Liver (tissue), 8 donors: ENCODE measurements at regions not wholly inside any gene's neighbourhood (a gene's known extent, or its start where the extent isn't known, plus 50 kb on each side); places are given as distances from the start of the nearest gene placed in this dataset.

Experiments used
- DNase-seq: peaks from one replicate; pipeline ENCODE4 v3.0.0-alpha.2; 2017; ENCODE audit warnings: low spot score
- H3K27ac ChIP-seq, 2 donors: one replicate each; pipeline ENCODE4 v1.7.0; 2013; ENCODE audit warnings: inconsistent platforms in 2 of 2, low read length in 2 of 2, control low read depth in 1 of 2, low read depth in 1 of 2, mild to moderate bottlenecking in 1 of 2
- H3K27me3 ChIP-seq, 4 donors: one replicate each; pipeline versions ENCODE4 v1.6.1 to v1.7.0; 2013; ENCODE audit warnings: low read length in 3 of 4, inconsistent platforms in 1 of 4, mild to moderate bottlenecking in 1 of 4, moderate library complexity in 1 of 4; ENCODE audit not compliant: control insufficient read depth in 4 of 4, insufficient read depth in 4 of 4
- H3K36me3 ChIP-seq, 4 donors: one replicate each; pipeline versions ENCODE4 v1.6.1 to v1.7.0; 2013; ENCODE audit warnings: low read length in 3 of 4, mild to moderate bottlenecking in 3 of 4, low read depth in 1 of 4, moderate library complexity in 1 of 4; ENCODE audit not compliant: control insufficient read depth in 4 of 4, insufficient read depth in 3 of 4
- H3K4me1 ChIP-seq, 4 donors: one replicate each; pipeline versions ENCODE4 v1.6.1 to v1.7.0; 2013; ENCODE audit warnings: low read length in 3 of 4, mild to moderate bottlenecking in 3 of 4, moderate library complexity in 1 of 4; ENCODE audit not compliant: control insufficient read depth in 4 of 4, insufficient read depth in 4 of 4
- H3K4me3 ChIP-seq, 3 donors: one replicate each; pipeline versions ENCODE4 v1.6.1 to v1.7.0; 2013; ENCODE audit warnings: low read length in 3 of 3, control low read depth in 1 of 3, low read depth in 1 of 3, mild to moderate bottlenecking in 1 of 3
- H3K9ac ChIP-seq, 2 donors: one replicate each; pipeline ENCODE4 v1.7.0; 2013; ENCODE audit warnings: low read length in 2 of 2, mild to moderate bottlenecking in 2 of 2, moderate library complexity in 2 of 2, control low read depth in 1 of 2, low read depth in 1 of 2
- H3K9me3 ChIP-seq, 4 donors: one replicate each; pipeline versions ENCODE4 v1.6.1 to v1.7.0; 2013; ENCODE audit warnings: low read length in 3 of 4; ENCODE audit not compliant: control insufficient read depth in 4 of 4
- EGR1 ChIP-seq, 2 donors: IDR thresholded peaks; 2 replicates each; pipeline ENCODE4 v1.6.1; 2016 to 2018; ENCODE audit warnings: antibody characterized with exemption in 2 of 2, low read depth in 2 of 2
- FOXA2 ChIP-seq: IDR thresholded peaks from 2 replicates; pipeline ENCODE4 v1.6.1; 2016; ENCODE audit warnings: antibody characterized with exemption
- GABPA ChIP-seq, 2 donors: IDR thresholded peaks in 1 of 2; conservative IDR thresholded peaks in 1 of 2; 2 replicates each; pipeline ENCODE4 v1.6.1; 2016; ENCODE audit warnings: antibody characterized with exemption in 2 of 2, mild to moderate bottlenecking in 1 of 2, moderate library complexity in 1 of 2
- HNF4A ChIP-seq, 2 donors: conservative IDR thresholded peaks; 2 replicates each; pipeline ENCODE4 v1.6.1; 2016; ENCODE audit warnings: antibody characterized with exemption in 2 of 2, mild to moderate bottlenecking in 2 of 2
- HNF4G ChIP-seq: IDR thresholded peaks from 2 replicates; pipeline ENCODE4 v1.6.1; 2016; ENCODE audit warnings: antibody characterized with exemption
- JUND ChIP-seq, 2 donors: IDR thresholded peaks; 2 replicates each; pipeline ENCODE4 v1.6.1; 2016; ENCODE audit warnings: antibody characterized with exemption in 2 of 2
- NR2F2 ChIP-seq: IDR thresholded peaks from 2 replicates; pipeline ENCODE4 v1.6.1; 2016; ENCODE audit warnings: antibody characterized with exemption
- RAD21 ChIP-seq, 2 donors: IDR thresholded peaks; 2 replicates each; pipeline ENCODE4 v1.6.1; 2016; ENCODE audit warnings: antibody characterized with exemption in 2 of 2, mild to moderate bottlenecking in 2 of 2
- RXRA ChIP-seq, 2 donors: IDR thresholded peaks; 2 replicates each; pipeline ENCODE4 v1.6.1; 2017 to 2018; ENCODE audit warnings: antibody characterized with exemption in 2 of 2, mild to moderate bottlenecking in 1 of 2
- SP1 ChIP-seq: IDR thresholded peaks from 2 replicates; pipeline ENCODE4 v1.6.1; 2018; ENCODE audit warnings: antibody characterized with exemption, mild to moderate bottlenecking
- TAF1 ChIP-seq: conservative IDR thresholded peaks from 2 replicates; pipeline ENCODE4 v1.6.1; 2016; ENCODE audit warnings: antibody characterized with exemption, mild to moderate bottlenecking
- YY1 ChIP-seq: IDR thresholded peaks from 2 replicates; pipeline ENCODE4 v1.6.1; 2016; ENCODE audit warnings: antibody characterized with exemption, mild to moderate bottlenecking
- WGBS: extraction: QIAGEN DNeasy Blood & Tissue Kit; methylation state at CpG from one replicate; pipeline ENCODE4 v1.1.7; 2013; 5-methylcytosine and 5-hydroxymethylcytosine counted together
- TF ChIP-seq, protein P1 (sequence below): IDR thresholded peaks from 2 replicates; pipeline ENCODE4 v1.6.1; 2016; ENCODE audit warnings: antibody characterized with exemption, mild to moderate bottlenecking
- TF ChIP-seq, protein P2 (sequence below): IDR thresholded peaks from 2 replicates; pipeline ENCODE4 v1.6.1; 2016; ENCODE audit warnings: antibody characterized with exemption
- TF ChIP-seq, protein P3 (sequence below): IDR thresholded peaks from 2 replicates; pipeline ENCODE4 v1.6.1; 2016; ENCODE audit warnings: antibody characterized with exemption
- TF ChIP-seq, protein P4 (sequence below): fragments of 150-350 bp; IDR thresholded peaks from 2 replicates; pipeline ENCODE4 v1.5.1; 2017; ENCODE audit warnings: improper control_type of control experiment, low read depth, low read length; ENCODE audit not compliant: missing input control
- TF ChIP-seq, protein P5 (sequence below): IDR thresholded peaks from 2 replicates; pipeline ENCODE4 v1.6.1; 2016; ENCODE audit warnings: antibody characterized with exemption
- donor health status: healthy.
- donor health status: healthy.
- donor health status: healthy.
- donor health status: healthy.
- donor health status: healthy.

DNA sequence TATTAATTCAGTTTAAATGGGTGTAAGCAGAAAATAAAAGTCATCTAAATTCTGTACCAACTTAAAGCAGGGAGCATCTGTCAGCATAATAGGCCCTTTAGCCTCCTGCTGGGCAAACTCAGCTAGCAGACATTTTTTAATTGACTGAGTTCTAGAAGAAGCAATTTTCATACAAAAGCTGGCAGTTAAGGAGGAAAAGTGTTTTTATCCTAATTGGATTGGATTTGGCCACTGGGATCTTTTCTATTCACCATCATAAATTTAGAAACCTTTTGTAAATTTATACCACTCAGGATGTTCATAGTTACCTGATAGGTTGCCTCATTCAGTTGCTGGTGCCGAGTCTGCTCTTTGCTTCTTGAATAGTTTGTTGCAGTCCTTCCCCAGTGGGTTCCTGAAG lies 262.7 kb upstream of the FSIP2 start:
- Histone ChIP-seq H3K27ac (no peak overlapping the region), H3K9me3 (peaks cover 0 to 8% (median 2%) of the 10 kb centered on the region in 4 donors), H3K27me3 (no peaks in the 10 kb centered on the region), H3K4me1 (no peaks in the 10 kb centered on the region), H3K4me3 (no peak overlapping the region), H3K9ac (no peak overlapping the region), H3K36me3 (no peaks in the 10 kb centered on the region)
- DNase-seq, result no peak
- TF ChIP-seq FOXA2 (no peak), JUND (IDR thresholded peaks at IDR 0.05) (no peak), RXRA (IDR thresholded peaks at IDR 0.05) (no peak), HNF4A (conservative IDR thresholded peaks at IDR 0.05) (no peak), NR2F2 (no peak), RAD21 (IDR thresholded peaks at IDR 0.05) (no peak), YY1 (no peak), GABPA (IDR thresholded peaks at IDR 0.05 in 1 of 2, conservative IDR thresholded peaks at IDR 0.05 in 1 of 2) (no peak), EGR1 (IDR thresholded peaks at IDR 0.05; ENCODE audit: low read depth in 2 of 2) (no peak), HNF4G (no peak), SP1 (no peak)
- TF ChIP-seq, protein P1, sequence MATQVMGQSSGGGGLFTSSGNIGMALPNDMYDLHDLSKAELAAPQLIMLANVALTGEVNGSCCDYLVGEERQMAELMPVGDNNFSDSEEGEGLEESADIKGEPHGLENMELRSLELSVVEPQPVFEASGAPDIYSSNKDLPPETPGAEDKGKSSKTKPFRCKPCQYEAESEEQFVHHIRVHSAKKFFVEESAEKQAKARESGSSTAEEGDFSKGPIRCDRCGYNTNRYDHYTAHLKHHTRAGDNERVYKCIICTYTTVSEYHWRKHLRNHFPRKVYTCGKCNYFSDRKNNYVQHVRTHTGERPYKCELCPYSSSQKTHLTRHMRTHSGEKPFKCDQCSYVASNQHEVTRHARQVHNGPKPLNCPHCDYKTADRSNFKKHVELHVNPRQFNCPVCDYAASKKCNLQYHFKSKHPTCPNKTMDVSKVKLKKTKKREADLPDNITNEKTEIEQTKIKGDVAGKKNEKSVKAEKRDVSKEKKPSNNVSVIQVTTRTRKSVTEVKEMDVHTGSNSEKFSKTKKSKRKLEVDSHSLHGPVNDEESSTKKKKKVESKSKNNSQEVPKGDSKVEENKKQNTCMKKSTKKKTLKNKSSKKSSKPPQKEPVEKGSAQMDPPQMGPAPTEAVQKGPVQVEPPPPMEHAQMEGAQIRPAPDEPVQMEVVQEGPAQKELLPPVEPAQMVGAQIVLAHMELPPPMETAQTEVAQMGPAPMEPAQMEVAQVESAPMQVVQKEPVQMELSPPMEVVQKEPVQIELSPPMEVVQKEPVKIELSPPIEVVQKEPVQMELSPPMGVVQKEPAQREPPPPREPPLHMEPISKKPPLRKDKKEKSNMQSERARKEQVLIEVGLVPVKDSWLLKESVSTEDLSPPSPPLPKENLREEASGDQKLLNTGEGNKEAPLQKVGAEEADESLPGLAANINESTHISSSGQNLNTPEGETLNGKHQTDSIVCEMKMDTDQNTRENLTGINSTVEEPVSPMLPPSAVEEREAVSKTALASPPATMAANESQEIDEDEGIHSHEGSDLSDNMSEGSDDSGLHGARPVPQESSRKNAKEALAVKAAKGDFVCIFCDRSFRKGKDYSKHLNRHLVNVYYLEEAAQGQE, result no peak
- TF ChIP-seq, protein P2, sequence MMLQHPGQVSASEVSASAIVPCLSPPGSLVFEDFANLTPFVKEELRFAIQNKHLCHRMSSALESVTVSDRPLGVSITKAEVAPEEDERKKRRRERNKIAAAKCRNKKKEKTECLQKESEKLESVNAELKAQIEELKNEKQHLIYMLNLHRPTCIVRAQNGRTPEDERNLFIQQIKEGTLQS, result no peak
- TF ChIP-seq, protein P3, sequence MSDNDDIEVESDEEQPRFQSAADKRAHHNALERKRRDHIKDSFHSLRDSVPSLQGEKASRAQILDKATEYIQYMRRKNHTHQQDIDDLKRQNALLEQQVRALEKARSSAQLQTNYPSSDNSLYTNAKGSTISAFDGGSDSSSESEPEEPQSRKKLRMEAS, result no peak
- TF ChIP-seq, protein P4, sequence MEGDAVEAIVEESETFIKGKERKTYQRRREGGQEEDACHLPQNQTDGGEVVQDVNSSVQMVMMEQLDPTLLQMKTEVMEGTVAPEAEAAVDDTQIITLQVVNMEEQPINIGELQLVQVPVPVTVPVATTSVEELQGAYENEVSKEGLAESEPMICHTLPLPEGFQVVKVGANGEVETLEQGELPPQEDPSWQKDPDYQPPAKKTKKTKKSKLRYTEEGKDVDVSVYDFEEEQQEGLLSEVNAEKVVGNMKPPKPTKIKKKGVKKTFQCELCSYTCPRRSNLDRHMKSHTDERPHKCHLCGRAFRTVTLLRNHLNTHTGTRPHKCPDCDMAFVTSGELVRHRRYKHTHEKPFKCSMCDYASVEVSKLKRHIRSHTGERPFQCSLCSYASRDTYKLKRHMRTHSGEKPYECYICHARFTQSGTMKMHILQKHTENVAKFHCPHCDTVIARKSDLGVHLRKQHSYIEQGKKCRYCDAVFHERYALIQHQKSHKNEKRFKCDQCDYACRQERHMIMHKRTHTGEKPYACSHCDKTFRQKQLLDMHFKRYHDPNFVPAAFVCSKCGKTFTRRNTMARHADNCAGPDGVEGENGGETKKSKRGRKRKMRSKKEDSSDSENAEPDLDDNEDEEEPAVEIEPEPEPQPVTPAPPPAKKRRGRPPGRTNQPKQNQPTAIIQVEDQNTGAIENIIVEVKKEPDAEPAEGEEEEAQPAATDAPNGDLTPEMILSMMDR, result no peak
- TF ChIP-seq, protein P5, sequence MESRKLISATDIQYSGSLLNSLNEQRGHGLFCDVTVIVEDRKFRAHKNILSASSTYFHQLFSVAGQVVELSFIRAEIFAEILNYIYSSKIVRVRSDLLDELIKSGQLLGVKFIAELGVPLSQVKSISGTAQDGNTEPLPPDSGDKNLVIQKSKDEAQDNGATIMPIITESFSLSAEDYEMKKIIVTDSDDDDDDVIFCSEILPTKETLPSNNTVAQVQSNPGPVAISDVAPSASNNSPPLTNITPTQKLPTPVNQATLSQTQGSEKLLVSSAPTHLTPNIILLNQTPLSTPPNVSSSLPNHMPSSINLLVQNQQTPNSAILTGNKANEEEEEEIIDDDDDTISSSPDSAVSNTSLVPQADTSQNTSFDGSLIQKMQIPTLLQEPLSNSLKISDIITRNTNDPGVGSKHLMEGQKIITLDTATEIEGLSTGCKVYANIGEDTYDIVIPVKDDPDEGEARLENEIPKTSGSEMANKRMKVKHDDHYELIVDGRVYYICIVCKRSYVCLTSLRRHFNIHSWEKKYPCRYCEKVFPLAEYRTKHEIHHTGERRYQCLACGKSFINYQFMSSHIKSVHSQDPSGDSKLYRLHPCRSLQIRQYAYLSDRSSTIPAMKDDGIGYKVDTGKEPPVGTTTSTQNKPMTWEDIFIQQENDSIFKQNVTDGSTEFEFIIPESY, result no peak
- 30% methylated on average over 1 of the region's 1 CpG for WGBS

DNA sequence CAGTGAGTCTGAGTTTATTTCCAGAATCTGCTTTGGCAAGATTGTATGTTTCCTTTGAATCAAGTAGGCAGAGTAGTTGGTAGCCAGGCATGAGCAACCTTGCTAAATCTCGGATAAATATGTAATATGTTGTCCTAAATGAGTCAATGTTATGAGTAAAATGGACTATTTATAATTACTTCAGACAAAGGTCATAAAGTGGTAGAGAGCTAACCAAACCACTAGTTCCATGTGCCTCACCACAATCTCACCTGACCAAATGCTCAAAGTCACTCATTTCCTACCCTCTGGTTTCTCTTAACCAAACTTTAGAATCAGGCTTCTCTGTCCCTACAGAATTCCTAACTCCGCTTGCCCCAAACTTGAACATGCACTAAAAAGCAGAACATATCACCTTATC lies 261.2 kb upstream of the FSIP2 start:
- 77% methylated on average over 2 of the region's 2 CpGs for WGBS
- Histone ChIP-seq H3K9me3 (peaks cover 0 to 8% (median 2%) of the 10 kb centered on the region in 4 donors), H3K27ac (no peak overlapping the region), H3K36me3 (no peaks in the 10 kb centered on the region), H3K27me3 (no peaks in the 10 kb centered on the region), H3K4me1 (no peaks in the 10 kb centered on the region), H3K4me3 (no peak overlapping the region), H3K9ac (no peak overlapping the region)
- DNase-seq, result no peak
- TF ChIP-seq NR2F2 (no peak), FOXA2 (no peak), HNF4A (conservative IDR thresholded peaks at IDR 0.05) (no peak), TAF1 (no peak), EGR1 (IDR thresholded peaks at IDR 0.05; ENCODE audit: low read depth in 2 of 2) (no peak), RAD21 (IDR thresholded peaks at IDR 0.05) (no peak), GABPA (IDR thresholded peaks at IDR 0.05 in 1 of 2, conservative IDR thresholded peaks at IDR 0.05 in 1 of 2) (no peak), JUND (IDR thresholded peaks at IDR 0.05) (no peak)
- TF ChIP-seq, protein P2, result no peak
- TF ChIP-seq, protein P5, result no peak
- TF ChIP-seq, protein P3, result no peak
- TF ChIP-seq, protein P1, result no peak
